Uterus (tissue), 2 donors: ENCODE measurements at regions not wholly inside any gene's neighbourhood (a gene's known extent, or its start where the extent isn't known, plus 50 kb on each side); places are given as distances from the start of the nearest gene placed in this dataset.

Source experiments
- CTCF ChIP-seq, 4 experiments: fragments of 200-600 bp in 2 of 4; fragments of 450-650 bp in 2 of 4; sonication (generic) in 2 of 4; IDR thresholded peaks; one replicate each; pipeline ENCODE4 v1.5.1; 2016 to 2019; ENCODE audit warnings: antibody characterized with exemption in 4 of 4, mild to moderate bottlenecking in 2 of 4, moderate library complexity in 1 of 4
- POLR2A ChIP-seq, 2 donors: fragments of 450-650 bp; IDR thresholded peaks; one replicate each; pipeline ENCODE4 v1.6.1; 2016; ENCODE audit warnings: antibody characterized with exemption in 2 of 2, mild to moderate bottlenecking in 1 of 2, moderate library complexity in 1 of 2

- no peak for TF ChIP-seq CTCF (IDR thresholded peaks at IDR 0.05)
- no peak for TF ChIP-seq POLR2A (IDR thresholded peaks at IDR 0.05)
These were observed 54.4 kb upstream of the CPHXL start for GRCh38 chr16:75780669-75781068.
